Astrocyte (in vitro differentiated cells and primary cell): ENCODE measurements at regions not wholly inside any gene's neighbourhood (a gene's known extent, or its start where the extent isn't known, plus 50 kb on each side); places are given as distances from the start of the nearest gene placed in this dataset.

Source experiments
- DNase-seq: peaks from one replicate; pipeline ENCODE4 v3.0.0-alpha.2; 2010; ENCODE audit warnings: low read depth
- FAIRE-seq: peaks from 2 replicates; lab custom pipeline; 2011; peaks lifted over from hg19 to GRCh38; lab: Jason Lieb, UNC
- H2AFZ ChIP-seq: 2 replicates; pipeline ENCODE4 v1.6.0; 2012; ENCODE audit warnings: low read depth, low read length, inconsistent platforms
- H3K27ac ChIP-seq: 2 replicates; pipeline ENCODE4 v1.5.1; 2011; ENCODE audit warnings: low read depth, low read length, inconsistent platforms
- H3K27me3 ChIP-seq: 2 replicates; pipeline ENCODE4 v1.6.0; 2011; ENCODE audit warnings: low read length, inconsistent platforms; ENCODE audit not compliant: insufficient read depth
- H3K36me3 ChIP-seq: 2 replicates; pipeline ENCODE4 v1.5.1; 2011; ENCODE audit warnings: low read length, inconsistent platforms; ENCODE audit not compliant: insufficient read depth
- H3K4me1 ChIP-seq: 2 replicates; pipeline ENCODE4 v1.5.1; 2011; ENCODE audit warnings: low read length, inconsistent platforms; ENCODE audit not compliant: insufficient read depth
- H3K4me2 ChIP-seq: 2 replicates; pipeline ENCODE4 v1.6.0; 2012; ENCODE audit warnings: low read length, inconsistent platforms
- H3K4me3 ChIP-seq: 2 replicates; pipeline ENCODE4 v1.5.1; 2011; ENCODE audit warnings: low read depth, mild to moderate bottlenecking, low read length, inconsistent platforms; ENCODE audit not compliant: insufficient read depth
- H3K79me2 ChIP-seq: 2 replicates; pipeline ENCODE4 v1.6.0; 2012; ENCODE audit warnings: mild to moderate bottlenecking, low read length, inconsistent platforms; ENCODE audit not compliant: insufficient read depth
- H3K9ac ChIP-seq: 2 replicates; pipeline ENCODE4 v1.6.0; 2012; ENCODE audit warnings: mild to moderate bottlenecking, low read length, inconsistent platforms
- H3K9me3 ChIP-seq: 2 replicates; pipeline ENCODE4 v1.5.1; 2012; ENCODE audit warnings: low read depth, mild to moderate bottlenecking, low read length, inconsistent platforms; ENCODE audit not compliant: insufficient read depth
- H4K20me1 ChIP-seq: 2 replicates; pipeline ENCODE4 v1.6.0; 2012; ENCODE audit warnings: low read length, inconsistent platforms; ENCODE audit not compliant: insufficient read depth
- H3K27ac Mint-ChIP-seq: one replicate; pipeline ENCODE4 v1.8.0; 2021; ENCODE audit warnings: mild to moderate bottlenecking, mixed read lengths; ENCODE audit not compliant: unreplicated experiment
- H3K27me3 Mint-ChIP-seq: one replicate; pipeline ENCODE4 v1.8.0; 2021; ENCODE audit warnings: low read depth, mixed read lengths; ENCODE audit not compliant: unreplicated experiment
- H3K36me3 Mint-ChIP-seq: one replicate; pipeline ENCODE4 v1.8.0; 2021; ENCODE audit warnings: low read depth, mixed read lengths; ENCODE audit not compliant: unreplicated experiment
- H3K4me1 Mint-ChIP-seq: one replicate; pipeline ENCODE4 v1.8.0; 2021; ENCODE audit warnings: low read depth, mixed read lengths; ENCODE audit not compliant: unreplicated experiment
- H3K4me3 Mint-ChIP-seq: one replicate; pipeline ENCODE4 v1.8.0; 2021; ENCODE audit warnings: mild to moderate bottlenecking, moderate library complexity, mixed read lengths; ENCODE audit not compliant: unreplicated experiment
- H3K9me3 Mint-ChIP-seq: one replicate; pipeline ENCODE4 v1.8.0; 2021; ENCODE audit warnings: mild to moderate bottlenecking, mixed read lengths; ENCODE audit not compliant: unreplicated experiment
- CTCF ChIP-seq: IDR thresholded peaks from 2 replicates; pipeline ENCODE4 v1.5.1; 2011; ENCODE audit warnings: low read depth, mild to moderate bottlenecking, inconsistent platforms, low read length, moderate library complexity; ENCODE audit not compliant: insufficient read depth
- EZH2 ChIP-seq: IDR thresholded peaks from 2 replicates; pipeline ENCODE4 v1.6.1; 2012; ENCODE audit warnings: mild to moderate bottlenecking, low read length, inconsistent platforms; ENCODE audit not compliant: insufficient read depth

DNA sequence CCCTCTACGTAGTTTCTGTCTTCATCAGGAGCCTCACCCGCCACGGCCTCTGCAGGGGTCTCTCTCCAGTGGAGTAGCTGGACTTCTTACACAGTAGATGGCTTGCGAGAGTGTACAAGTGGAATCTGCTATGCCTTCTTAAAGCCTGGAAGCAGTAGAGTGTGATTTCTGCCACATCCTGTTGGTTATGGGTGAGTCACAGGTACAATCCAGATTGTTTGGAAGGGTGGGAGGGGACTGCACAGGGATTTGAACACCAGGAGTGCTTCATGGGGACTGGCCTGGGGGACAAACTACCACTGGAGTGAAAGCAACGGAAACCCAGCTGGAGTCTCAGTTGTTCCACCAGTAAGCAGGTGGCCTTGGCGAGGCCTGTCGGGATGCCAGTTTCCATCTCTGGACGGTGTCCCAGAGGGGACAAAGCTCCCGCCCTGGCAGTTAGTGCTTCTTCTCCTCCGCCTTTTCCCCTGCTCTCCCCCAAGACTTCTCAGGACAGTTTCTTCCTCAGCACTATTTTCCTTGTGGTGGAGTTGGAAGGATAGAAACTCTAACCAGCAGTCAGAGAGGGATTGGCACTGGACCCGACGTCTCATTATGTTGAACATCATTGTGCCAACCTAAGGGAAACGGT is 85.0 kb upstream of the RCN1 start:
- Histone ChIP-seq H3K4me2 (peak overlapping the region; percentile 63), H2AFZ (peak overlapping the region; percentile 39), H3K79me2 (no peaks in the 10 kb centered on the region), H3K27me3 (peaks cover 18% of the 10 kb centered on the region), H3K36me3 (no peaks in the 10 kb centered on the region), H3K9me3 (no peaks in the 10 kb centered on the region), H4K20me1 (no peaks in the 10 kb centered on the region), H3K9ac (no peak overlapping the region), H3K27ac (peak overlapping the region; percentile 15), H3K4me3 (no peak overlapping the region), H3K4me1 (peaks cover 13% of the 10 kb centered on the region)
- peaks cover 5% of the 10 kb centered on the region for H3K9me3 Mint-ChIP-seq
- no peak overlapping the region for H3K4me3 Mint-ChIP-seq
- DNase-seq (peak; percentile 63), FAIRE-seq (no peak)
- peaks cover 4% of the 10 kb centered on the region for H3K4me1 Mint-ChIP-seq
- no peaks in the 10 kb centered on the region for H3K36me3 Mint-ChIP-seq
- no peak overlapping the region for H3K27ac Mint-ChIP-seq
- TF ChIP-seq CTCF (no peak), EZH2 (no peak)
- peaks cover 22% of the 10 kb centered on the region for H3K27me3 Mint-ChIP-seq

DNA sequence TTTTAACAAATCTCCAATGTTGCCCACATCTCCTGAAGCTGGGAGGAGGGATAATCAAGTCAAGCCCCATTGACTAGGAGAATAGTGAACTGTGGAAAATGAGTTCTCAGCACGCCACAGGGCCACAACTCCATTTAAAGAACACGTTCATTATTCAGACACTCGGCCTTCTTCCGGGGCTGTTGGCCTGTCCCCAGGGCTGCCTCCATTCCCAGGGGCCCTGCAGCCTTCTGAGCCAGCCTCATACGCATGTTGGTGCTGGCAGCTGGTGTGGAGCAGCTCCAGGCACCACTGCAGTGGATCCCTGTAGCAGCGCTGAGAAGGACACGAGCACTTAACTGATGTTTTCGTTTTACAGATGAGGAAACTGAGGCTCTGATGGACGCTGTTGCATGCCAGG is 87.5 kb upstream of the RCN1 start:
- Histone ChIP-seq H3K4me1 (peaks cover 13% of the 10 kb centered on the region), H3K79me2 (no peaks in the 10 kb centered on the region), H3K4me2 (no peak overlapping the region), H3K27ac (no peak overlapping the region), H3K9ac (no peak overlapping the region), H4K20me1 (no peaks in the 10 kb centered on the region), H3K36me3 (no peaks in the 10 kb centered on the region), H3K4me3 (no peak overlapping the region), H3K9me3 (no peaks in the 10 kb centered on the region), H2AFZ (no peak overlapping the region), H3K27me3 (peaks cover 6% of the 10 kb centered on the region)
- Mint-ChIP-seq H3K27me3 (peaks cover 11% of the 10 kb centered on the region), H3K36me3 (no peaks in the 10 kb centered on the region), H3K4me1 (peaks cover 4% of the 10 kb centered on the region), H3K27ac (no peak overlapping the region), H3K9me3 (peaks cover 2% of the 10 kb centered on the region), H3K4me3 (no peak overlapping the region)
- FAIRE-seq (no peak), DNase-seq (no peak)
- TF ChIP-seq CTCF (no peak), EZH2 (no peak)

DNA sequence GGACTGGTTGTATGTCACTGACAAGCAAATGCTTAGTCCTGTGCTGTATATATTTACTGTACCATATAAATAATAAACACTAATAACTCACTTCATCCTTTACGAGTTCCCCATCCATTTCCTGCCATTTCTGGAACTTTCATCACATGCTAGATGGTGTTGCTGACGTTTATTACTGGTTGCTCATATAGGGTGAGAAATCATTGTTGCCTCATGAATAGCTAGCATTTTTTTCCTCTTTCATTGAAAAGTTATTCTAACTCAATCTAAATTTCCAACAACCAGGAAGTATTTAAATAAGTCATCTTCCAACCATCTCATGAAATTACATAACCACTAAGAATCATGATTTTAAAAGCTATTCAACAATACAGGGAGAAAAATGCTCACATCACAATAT is 88.6 kb upstream of the RCN1 start:
- H3K4me3 ChIP-seq, result no peak overlapping the region
- DNase-seq (no peak), FAIRE-seq (no peak)
- H3K27me3 ChIP-seq, result peaks cover 10% of the 10 kb centered on the region
- no peak overlapping the region for H3K4me2 ChIP-seq
- no peak overlapping the region for H3K9ac ChIP-seq
- no peak overlapping the region for H3K27ac ChIP-seq
- no peaks in the 10 kb centered on the region for H3K36me3 Mint-ChIP-seq
- H3K9me3 Mint-ChIP-seq, result peaks cover 2% of the 10 kb centered on the region
- H2AFZ ChIP-seq, result no peak overlapping the region
- no peak overlapping the region for H3K27ac Mint-ChIP-seq
- peaks cover 13% of the 10 kb centered on the region for H3K4me1 ChIP-seq
- no peaks in the 10 kb centered on the region for H3K79me2 ChIP-seq
- TF ChIP-seq CTCF (no peak), EZH2 (no peak)
- peaks cover 4% of the 10 kb centered on the region for H3K4me1 Mint-ChIP-seq
- no peak overlapping the region for H3K4me3 Mint-ChIP-seq
- H3K36me3 ChIP-seq, result no peaks in the 10 kb centered on the region
- no peaks in the 10 kb centered on the region for H3K9me3 ChIP-seq
- no peaks in the 10 kb centered on the region for H4K20me1 ChIP-seq
- H3K27me3 Mint-ChIP-seq, result peaks cover 18% of the 10 kb centered on the region
